Activated T-helper 1 cell treated with anti-CD3 and anti-CD28 coated beads, Interleukin-2, amount 50 U/mL, for 16 hours (primary cell): ENCODE measurements at regions not wholly inside any gene's neighbourhood (a gene's known extent, or its start where the extent isn't known, plus 50 kb on each side); places are given as distances from the start of the nearest gene placed in this dataset.
A peak's percentile ranks its signal among the peaks of the same experiment; 100 is the strongest.
"Not testable (repeated sequence)": the region's sequence is repeated elsewhere in the genome, so short reads cannot be mapped to it uniquely, and the experiment has no call there.

Source experiments
- DNase-seq, 2 donors: peaks; one replicate each; pipeline ENCODE4 v3.0.0-alpha.2; 2020; ENCODE audit warnings: low read depth in 1 of 2, low spot score in 1 of 2

GRCh38 chr22:23397008-23397612, 183.0 kb downstream of the IGLL1 start:
- DNase-seq, result no peak

- no peak for DNase-seq
These were observed 183.6 kb downstream of the IGLL1 start for GRCh38 chr22:23396362-23397007.

GRCh38 chr22:23395530-23396361, 184.3 kb downstream of the IGLL1 start:
- no peak for DNase-seq

GRCh38 chr22:23394525-23395326, 185.4 kb downstream of the IGLL1 start:
- DNase-seq, result no peak

GRCh38 chr22:23393721-23394320, 186.3 kb downstream of the IGLL1 start:
- DNase-seq, result no peak

GRCh38 chr22:23393199-23393598, 186.9 kb downstream of the IGLL1 start:
- DNase-seq, result not testable (repeated sequence)

- no peak for DNase-seq
These were observed 187.5 kb downstream of the IGLL1 start for GRCh38 chr22:23392420-23393121.

GRCh38 chr22:23391022-23391421, 189.1 kb downstream of the IGLL1 start:
- DNase-seq, result no peak

GRCh38 chr22:23389271-23390071, 190.6 kb downstream of the IGLL1 start:
- DNase-seq, result no peak

GRCh38 chr22:23388517-23388890, 191.6 kb downstream of the IGLL1 start:
- DNase-seq, result no peak

- DNase-seq, result no peak
These were observed 192.1 kb downstream of the IGLL1 start for GRCh38 chr22:23387827-23388516.

- no peak for DNase-seq
These were observed 193.1 kb downstream of the IGLL1 start for GRCh38 chr22:23386822-23387580.

- DNase-seq, result peak; percentile 66 to 83
These were observed 194.1 kb downstream of the IGLL1 start for GRCh38 chr22:23385678-23386631.

- no peak for DNase-seq
These were observed 195.0 kb downstream of the IGLL1 start for GRCh38 chr22:23384923-23385677.

- DNase-seq, result no peak
These were observed 195.7 kb downstream of the IGLL1 start for GRCh38 chr22:23384431-23384830.
